ENCODE measurements at regions not wholly inside any gene's neighbourhood (a gene's known extent, or its start where the extent isn't known, plus 50 kb on each side); places are given as distances from the start of the nearest gene placed in this dataset.

- ChIA-PET POLR2A (no interaction called here), CTCF (interaction anchor here (0.6 to 5.3 kb wide), 2 partner anchors 25 to 1029 kb away, joined by 4 to 40 read pairs; no protein-coding TSS in a partner anchor)
- BruUV-seq (replicated peaks), result no TSS peak
- intact Hi-C loops (cut with micrococcal nuclease), result no loop called here
- Mint-ChIP-seq H3K4me1 (ENCODE audit: insufficient read depth, unreplicated experiment) (no peaks in the 10 kb centered on the region), H3K36me3 (ENCODE audit: insufficient read depth, unreplicated experiment) (no peaks in the 10 kb centered on the region), H3K27ac (ENCODE audit: low read depth, unreplicated experiment) (no peak overlapping the region), H3K4me3 (ENCODE audit: unreplicated experiment) (no peak overlapping the region), H3K9me3 (ENCODE audit: unreplicated experiment) (no peaks in the 10 kb centered on the region), H3K27me3 (ENCODE audit: insufficient read depth, unreplicated experiment) (peaks cover 24% of the 10 kb centered on the region)
- TF ChIP-seq CTCF (IDR thresholded peaks at IDR 0.05; ENCODE audit: unreplicated experiment), result no peak
- no peak for DNase-seq (ENCODE audit: unreplicated experiment)
These were observed 194.2 kb upstream of the GLRA1 start for GRCh38 chr5:152118676-152119470.

- no peaks in the 10 kb centered on the region for H3K36me3 Mint-ChIP-seq (ENCODE audit: insufficient read depth, unreplicated experiment)
- ChIA-PET CTCF (interaction anchor here (5.3 kb wide), 1 partner anchor 27 kb away, joined by 40 read pairs; no protein-coding TSS in a partner anchor), POLR2A (no interaction called here)
- BruUV-seq (replicated peaks), result no TSS peak
- no peaks in the 10 kb centered on the region for H3K9me3 Mint-ChIP-seq (ENCODE audit: unreplicated experiment)
- H3K4me1 Mint-ChIP-seq (ENCODE audit: insufficient read depth, unreplicated experiment), result peaks cover 4% of the 10 kb centered on the region
- H3K4me3 Mint-ChIP-seq (ENCODE audit: unreplicated experiment), result no peak overlapping the region
- no peak for DNase-seq (ENCODE audit: unreplicated experiment)
- no peak for TF ChIP-seq CTCF (IDR thresholded peaks at IDR 0.05; ENCODE audit: unreplicated experiment)
- peaks cover 24% of the 10 kb centered on the region for H3K27me3 Mint-ChIP-seq (ENCODE audit: insufficient read depth, unreplicated experiment)
- intact Hi-C loops (cut with micrococcal nuclease), result no loop called here
- no peak overlapping the region for H3K27ac Mint-ChIP-seq (ENCODE audit: low read depth, unreplicated experiment)
These were observed 192.3 kb upstream of the GLRA1 start for GRCh38 chr5:152116934-152117333.

GRCh38 chr5:152113401-152113800 lies 188.8 kb upstream of the GLRA1 start:
- peak; percentile 13 for DNase-seq (ENCODE audit: unreplicated experiment)
- ChIA-PET CTCF (interaction anchor here (0.7 kb wide), 1 partner anchor 30 kb away, joined by 4 read pairs; no protein-coding TSS in a partner anchor), POLR2A (interaction anchor here (0.5 kb wide), 1 partner anchor 105 kb away, joined by 3 read pairs; no protein-coding TSS in a partner anchor)
- no peaks in the 10 kb centered on the region for H3K27me3 Mint-ChIP-seq (ENCODE audit: insufficient read depth, unreplicated experiment)
- no peaks in the 10 kb centered on the region for H3K36me3 Mint-ChIP-seq (ENCODE audit: insufficient read depth, unreplicated experiment)
- H3K4me3 Mint-ChIP-seq (ENCODE audit: unreplicated experiment), result no peak overlapping the region
- BruUV-seq (replicated peaks), result no TSS peak
- intact Hi-C loops (cut with micrococcal nuclease), result no loop called here
- H3K27ac Mint-ChIP-seq (ENCODE audit: low read depth, unreplicated experiment), result no peak overlapping the region
- TF ChIP-seq CTCF (IDR thresholded peaks at IDR 0.05; ENCODE audit: unreplicated experiment), result no peak
- H3K4me1 Mint-ChIP-seq (ENCODE audit: insufficient read depth, unreplicated experiment), result peaks cover 4% of the 10 kb centered on the region
- no peaks in the 10 kb centered on the region for H3K9me3 Mint-ChIP-seq (ENCODE audit: unreplicated experiment)

- Mint-ChIP-seq H3K27me3 (ENCODE audit: insufficient read depth, unreplicated experiment) (no peaks in the 10 kb centered on the region), H3K4me3 (ENCODE audit: unreplicated experiment) (no peak overlapping the region), H3K27ac (ENCODE audit: low read depth, unreplicated experiment) (no peak overlapping the region), H3K36me3 (ENCODE audit: insufficient read depth, unreplicated experiment) (no peaks in the 10 kb centered on the region), H3K4me1 (ENCODE audit: insufficient read depth, unreplicated experiment) (no peaks in the 10 kb centered on the region), H3K9me3 (ENCODE audit: unreplicated experiment) (no peaks in the 10 kb centered on the region)
- no peak for TF ChIP-seq CTCF (IDR thresholded peaks at IDR 0.05; ENCODE audit: unreplicated experiment)
- CTCF ChIA-PET, result interaction anchor here (0.8 kb wide), 1 partner anchor 43 kb away, joined by 4 read pairs; no protein-coding TSS in a partner anchor
- DNase-seq (ENCODE audit: unreplicated experiment), result no peak
- BruUV-seq (replicated peaks), result no TSS peak
- POLR2A ChIA-PET, result no interaction called here
- intact Hi-C loops (cut with micrococcal nuclease), result no loop called here
These were observed 182.6 kb upstream of the GLRA1 start for GRCh38 chr5:152107220-152107619.

All from MCF 10A (cell line).